ENCODE measurements at regions not wholly inside any gene's neighbourhood (a gene's known extent, or its start where the extent isn't known, plus 50 kb on each side); places are given as distances from the start of the nearest gene placed in this dataset.

- TF ChIP-seq CTCF (IDR thresholded peaks at IDR 0.05; ENCODE audit: insufficient read depth, low read depth, low read length, missing control alignments) = no peak
- H3K4me3 ChIP-seq (ENCODE audit: low read length) = no peak overlapping the region
- DNase-seq (ENCODE audit: low read depth) = no peak
These were observed 662.0 kb upstream of the FRG1 start for GRCh38 chr4:189278597-189279165.

- TF ChIP-seq CTCF (IDR thresholded peaks at IDR 0.05; ENCODE audit: insufficient read depth, low read depth, low read length, missing control alignments) = no peak
- H3K4me3 ChIP-seq (ENCODE audit: low read length) = no peak overlapping the region
- DNase-seq (ENCODE audit: low read depth) = no peak
These were observed 661.5 kb upstream of the FRG1 start for GRCh38 chr4:189279188-189279587.

GRCh38 chr4:189285377-189285776, 655.3 kb upstream of the FRG1 start:
- no peak overlapping the region for H3K4me3 ChIP-seq (ENCODE audit: low read length)
- DNase-seq (ENCODE audit: low read depth) = no peak
- TF ChIP-seq CTCF (IDR thresholded peaks at IDR 0.05; ENCODE audit: insufficient read depth, low read depth, low read length, missing control alignments) = no peak

- DNase-seq (ENCODE audit: low read depth) = no peak
- no peak for TF ChIP-seq CTCF (IDR thresholded peaks at IDR 0.05; ENCODE audit: insufficient read depth, low read depth, low read length, missing control alignments)
- H3K4me3 ChIP-seq (ENCODE audit: low read length) = no peak overlapping the region
These were observed 648.7 kb upstream of the FRG1 start for GRCh38 chr4:189291939-189292338.

- H3K4me3 ChIP-seq (ENCODE audit: low read length) = no peak overlapping the region
- peak; percentile 71 for DNase-seq (ENCODE audit: low read depth)
- no peak for TF ChIP-seq CTCF (IDR thresholded peaks at IDR 0.05; ENCODE audit: insufficient read depth, low read depth, low read length, missing control alignments)
These were observed 647.2 kb upstream of the FRG1 start for GRCh38 chr4:189293459-189293858.

- peak; percentile 86 for DNase-seq (ENCODE audit: low read depth)
- no peak for TF ChIP-seq CTCF (IDR thresholded peaks at IDR 0.05; ENCODE audit: insufficient read depth, low read depth, low read length, missing control alignments)
- H3K4me3 ChIP-seq (ENCODE audit: low read length) = no peak overlapping the region
These were observed 646.1 kb upstream of the FRG1 start for GRCh38 chr4:189294574-189294973.

GRCh38 chr4:189299706-189300105, 641.0 kb upstream of the FRG1 start:
- DNase-seq (ENCODE audit: low read depth) = no peak
- H3K4me3 ChIP-seq (ENCODE audit: low read length) = no peak overlapping the region
- no peak for TF ChIP-seq CTCF (IDR thresholded peaks at IDR 0.05; ENCODE audit: insufficient read depth, low read depth, low read length, missing control alignments)
